ENCODE measurements at regions not wholly inside any gene's neighbourhood (a gene's known extent, or its start where the extent isn't known, plus 50 kb on each side); places are given as distances from the start of the nearest gene placed in this dataset.

DNA sequence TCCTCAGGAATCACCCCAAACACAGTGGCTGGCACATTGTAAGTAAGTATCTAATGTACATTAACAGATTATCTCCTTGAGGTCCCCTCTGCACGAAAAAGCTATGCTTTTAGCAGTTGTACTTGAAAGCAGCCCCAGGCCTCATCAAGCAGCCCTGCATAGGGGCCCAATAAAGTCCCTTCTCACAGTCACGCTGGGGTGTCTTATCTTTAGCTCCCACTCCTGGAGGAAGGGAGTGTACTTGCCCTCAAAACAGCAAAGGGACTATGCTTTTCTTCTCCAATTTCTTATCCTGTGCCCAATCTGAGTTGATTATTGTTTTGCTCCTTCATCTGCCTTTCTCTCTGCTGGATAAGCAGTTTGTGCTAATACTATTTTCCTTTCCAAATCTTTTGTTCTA lies 168.8 kb upstream of the PLXNA2 start:
- no peak for DNase-seq
- 46 to 54% (median 47%) methylated on average over 2 of the region's 2 CpGs for WGBS, 3 donors
- no peaks in the 10 kb centered on the region for H3K9me3 ChIP-seq
- no peaks in the 10 kb centered on the region for H3K36me3 ChIP-seq
- TF ChIP-seq POLR2A (IDR thresholded peaks at IDR 0.05), result no peak
- TF ChIP-seq, protein P1, sequence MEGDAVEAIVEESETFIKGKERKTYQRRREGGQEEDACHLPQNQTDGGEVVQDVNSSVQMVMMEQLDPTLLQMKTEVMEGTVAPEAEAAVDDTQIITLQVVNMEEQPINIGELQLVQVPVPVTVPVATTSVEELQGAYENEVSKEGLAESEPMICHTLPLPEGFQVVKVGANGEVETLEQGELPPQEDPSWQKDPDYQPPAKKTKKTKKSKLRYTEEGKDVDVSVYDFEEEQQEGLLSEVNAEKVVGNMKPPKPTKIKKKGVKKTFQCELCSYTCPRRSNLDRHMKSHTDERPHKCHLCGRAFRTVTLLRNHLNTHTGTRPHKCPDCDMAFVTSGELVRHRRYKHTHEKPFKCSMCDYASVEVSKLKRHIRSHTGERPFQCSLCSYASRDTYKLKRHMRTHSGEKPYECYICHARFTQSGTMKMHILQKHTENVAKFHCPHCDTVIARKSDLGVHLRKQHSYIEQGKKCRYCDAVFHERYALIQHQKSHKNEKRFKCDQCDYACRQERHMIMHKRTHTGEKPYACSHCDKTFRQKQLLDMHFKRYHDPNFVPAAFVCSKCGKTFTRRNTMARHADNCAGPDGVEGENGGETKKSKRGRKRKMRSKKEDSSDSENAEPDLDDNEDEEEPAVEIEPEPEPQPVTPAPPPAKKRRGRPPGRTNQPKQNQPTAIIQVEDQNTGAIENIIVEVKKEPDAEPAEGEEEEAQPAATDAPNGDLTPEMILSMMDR (IDR thresholded peaks at IDR 0.05), result no peak
- TF ChIP-seq EP300 (IDR thresholded peaks at IDR 0.05), result no peak
- H3K27me3 ChIP-seq, result no peaks in the 10 kb centered on the region
- no peak overlapping the region for H3K27ac ChIP-seq
- H3K4me3 ChIP-seq, result no peak overlapping the region
- H3K4me1 ChIP-seq (ENCODE audit: insufficient read depth), result no peaks in the 10 kb centered on the region
- intact Hi-C loops (cut with DNase I), result no loop called here

DNA sequence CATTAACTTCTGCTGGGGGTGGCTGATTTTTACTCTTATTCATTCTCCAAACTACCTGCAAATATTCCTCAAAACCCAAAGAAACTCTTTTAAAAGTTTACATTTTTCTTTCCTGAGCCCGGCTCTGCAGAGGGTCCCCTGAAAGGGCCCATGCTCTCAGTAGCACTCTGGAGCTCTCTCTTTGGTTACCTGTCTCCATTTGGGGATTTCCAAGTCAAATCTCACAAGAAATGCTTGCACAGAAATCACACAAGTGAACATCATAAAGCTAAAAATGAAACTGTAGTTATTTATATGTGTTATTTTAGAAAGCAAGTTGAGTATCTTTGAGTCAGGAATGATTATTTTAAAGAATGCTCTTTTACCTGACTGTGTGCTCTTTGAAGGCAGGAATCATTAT lies 174.5 kb upstream of the PLXNA2 start:
- no peak overlapping the region for H3K4me3 ChIP-seq
- H3K36me3 ChIP-seq, result no peaks in the 10 kb centered on the region
- H3K27me3 ChIP-seq, result no peaks in the 10 kb centered on the region
- 81 to 97% (median 88%) methylated on average over 1 of the region's 1 CpG for WGBS, 3 donors
- no peak for DNase-seq
- no peak overlapping the region for H3K27ac ChIP-seq
- intact Hi-C loops (cut with DNase I), result no loop called here
- no peaks in the 10 kb centered on the region for H3K4me1 ChIP-seq (ENCODE audit: insufficient read depth)
- no peaks in the 10 kb centered on the region for H3K9me3 ChIP-seq
- TF ChIP-seq, protein P1 (IDR thresholded peaks at IDR 0.05), result no peak
- TF ChIP-seq EP300 (IDR thresholded peaks at IDR 0.05), result no peak
- TF ChIP-seq POLR2A (IDR thresholded peaks at IDR 0.05), result no peak

DNA sequence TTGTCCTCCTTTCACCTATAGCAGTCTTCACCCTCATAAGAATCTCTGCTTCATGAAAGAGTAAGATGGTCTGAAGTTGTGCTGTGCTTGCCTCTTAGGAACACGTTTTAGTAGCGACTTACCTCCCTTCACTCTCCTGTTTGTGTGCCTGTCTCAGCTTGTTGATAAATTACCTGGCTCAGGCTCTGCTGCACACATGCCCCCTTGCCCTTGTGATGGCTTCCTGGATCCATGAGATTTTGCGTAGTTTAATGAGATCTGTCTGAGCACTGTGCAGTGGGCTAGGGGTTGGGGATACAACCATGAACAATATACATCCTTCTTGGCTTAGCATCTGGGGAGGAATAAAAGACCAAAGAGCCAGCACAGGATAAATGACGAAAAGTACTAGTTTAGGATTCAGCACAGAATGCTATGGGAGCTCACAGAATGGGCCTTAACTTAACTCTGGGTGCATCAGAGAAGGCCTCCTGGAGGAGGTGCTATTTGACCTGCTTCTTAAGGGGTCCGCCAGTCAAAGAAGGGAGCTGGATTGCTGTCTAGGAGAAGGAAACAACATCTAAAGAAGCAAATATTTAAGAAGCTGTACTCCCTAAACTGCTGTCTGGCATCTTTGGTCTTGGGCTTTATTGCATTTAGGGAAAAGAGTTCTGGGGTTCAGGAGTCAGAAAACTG lies 175.7 kb upstream of the PLXNA2 start:
- H3K4me1 ChIP-seq (ENCODE audit: insufficient read depth), result no peaks in the 10 kb centered on the region
- H3K27ac ChIP-seq, result no peak overlapping the region
- intact Hi-C loops (cut with DNase I), result no loop called here
- DNase-seq, result no peak
- no peaks in the 10 kb centered on the region for H3K27me3 ChIP-seq
- no peaks in the 10 kb centered on the region for H3K9me3 ChIP-seq
- 83 to 90% (median 86%) methylated on average over 5 of the region's 5 CpGs for WGBS, 3 donors
- H3K4me3 ChIP-seq, result no peak overlapping the region
- TF ChIP-seq POLR2A (IDR thresholded peaks at IDR 0.05) (no peak), EP300 (IDR thresholded peaks at IDR 0.05) (no peak)
- TF ChIP-seq, protein P1 (IDR thresholded peaks at IDR 0.05), result no peak
- H3K36me3 ChIP-seq, result no peaks in the 10 kb centered on the region

DNA sequence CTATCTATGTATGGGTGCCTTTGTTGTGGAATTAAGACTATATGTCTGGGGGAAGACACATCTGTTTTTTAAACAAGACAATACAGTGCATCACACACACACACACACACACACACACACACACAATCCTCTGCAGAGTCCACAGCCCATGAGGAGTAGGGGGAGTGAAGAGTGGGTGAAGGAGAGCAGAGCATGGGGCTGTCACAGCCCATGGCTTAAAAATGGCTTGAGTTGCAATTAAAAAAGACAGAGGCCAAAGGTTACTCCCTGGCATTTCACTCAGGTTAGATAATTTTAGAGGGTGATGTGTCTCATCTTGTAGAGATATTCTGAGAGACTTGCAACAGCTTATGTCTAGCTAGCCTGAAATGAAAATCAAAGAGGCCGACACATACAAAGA lies 176.5 kb upstream of the PLXNA2 start:
- no peak overlapping the region for H3K4me3 ChIP-seq
- H3K9me3 ChIP-seq, result no peaks in the 10 kb centered on the region
- no peaks in the 10 kb centered on the region for H3K36me3 ChIP-seq
- H3K27ac ChIP-seq, result no peak overlapping the region
- no peaks in the 10 kb centered on the region for H3K4me1 ChIP-seq (ENCODE audit: insufficient read depth)
- DNase-seq, result no peak
- intact Hi-C loops (cut with DNase I), result no loop called here
- no peaks in the 10 kb centered on the region for H3K27me3 ChIP-seq
- 93 to 100% (median 98%) methylated on average over 1 of the region's 1 CpG for WGBS, 3 donors
- TF ChIP-seq, protein P1 (IDR thresholded peaks at IDR 0.05), result no peak
- TF ChIP-seq EP300 (IDR thresholded peaks at IDR 0.05) (no peak), POLR2A (IDR thresholded peaks at IDR 0.05) (no peak)
